CD4-positive, alpha-beta memory T cell (primary cell): ENCODE measurements at regions not wholly inside any gene's neighbourhood (a gene's known extent, or its start where the extent isn't known, plus 50 kb on each side); places are given as distances from the start of the nearest gene placed in this dataset.

Experiments used
- CTCF ChIA-PET: fragments of 350-600 bp; sonication (Branson Sonifier 250); formaldehyde crosslinking; loops from one replicate; lab custom pipeline; 2021; ENCODE audit warnings: inconsistent platforms; ENCODE audit not compliant: partially characterized antibody; lab: Charles Lee
- POLR2A ChIA-PET: fragments of 350-600 bp; sonication (Branson Sonifier 250); formaldehyde crosslinking; loops from one replicate; lab custom pipeline; 2021; ENCODE audit not compliant: partially characterized antibody; lab: Charles Lee
- DNase-seq, 5 donors: peaks; one replicate each; pipeline versions ENCODE4 v3.0.0 to v3.0.0-alpha.2; 2020 to 2022; ENCODE audit warnings: mixed read lengths in 1 of 5
- H3K27ac ChIP-seq: one replicate; pipeline ENCODE4 v1.7.0; 2013; ENCODE audit warnings: low read depth, low read length
- H3K27me3 ChIP-seq: 2 replicates; pipeline ENCODE4 v1.7.0; 2013; ENCODE audit warnings: mild to moderate bottlenecking, low read length, moderate library complexity; ENCODE audit not compliant: insufficient read depth
- H3K36me3 ChIP-seq: 2 replicates; pipeline ENCODE4 v1.7.0; 2013; ENCODE audit warnings: mild to moderate bottlenecking, low read length, moderate library complexity; ENCODE audit not compliant: insufficient read depth
- H3K4me1 ChIP-seq: 2 replicates; pipeline ENCODE4 v1.7.0; 2013; ENCODE audit warnings: mild to moderate bottlenecking, low read length, moderate library complexity; ENCODE audit not compliant: insufficient read depth
- H3K4me3 ChIP-seq, 2 donors: one replicate each; pipeline ENCODE4 v1.7.0; 2013; ENCODE audit warnings: low read length in 2 of 2, mild to moderate bottlenecking in 1 of 2
- H3K9me3 ChIP-seq, 2 donors: one replicate each; pipeline ENCODE4 v1.7.0; 2013; ENCODE audit warnings: low read length in 2 of 2, control low read depth in 1 of 2; ENCODE audit not compliant: control insufficient read depth in 1 of 2
- H3K27ac Mint-ChIP-seq, 7 donors: one replicate each; pipeline ENCODE4 v1.8.0; 2020 to 2021; ENCODE audit warnings: mixed read lengths in 7 of 7, mild to moderate bottlenecking in 6 of 7, inconsistent platforms in 3 of 7, moderate library complexity in 3 of 7
- H3K27me3 Mint-ChIP-seq, 2 donors: one replicate each; pipeline ENCODE4 v1.8.0; 2020 to 2021; ENCODE audit warnings: mixed read lengths in 2 of 2
- H3K36me3 Mint-ChIP-seq, 2 donors: one replicate each; pipeline ENCODE4 v1.8.0; 2020 to 2021; ENCODE audit warnings: mixed read lengths in 2 of 2, inconsistent platforms in 1 of 2, mild to moderate bottlenecking in 1 of 2
- H3K4me1 Mint-ChIP-seq, 4 donors: one replicate each; pipeline ENCODE4 v1.8.0; 2020 to 2021; ENCODE audit warnings: mixed read lengths in 4 of 4, mild to moderate bottlenecking in 1 of 4
- H3K4me3 Mint-ChIP-seq, 8 donors: one replicate each; pipeline ENCODE4 v1.8.0; 2020 to 2021; ENCODE audit warnings: mixed read lengths in 8 of 8, mild to moderate bottlenecking in 7 of 8, moderate library complexity in 6 of 8, inconsistent platforms in 3 of 8
- H3K9me3 Mint-ChIP-seq, 8 donors: one replicate each; pipeline ENCODE4 v1.8.0; 2020 to 2021; ENCODE audit warnings: mixed read lengths in 8 of 8, mild to moderate bottlenecking in 5 of 8, inconsistent platforms in 3 of 8, moderate library complexity in 1 of 8
- intact Hi-C: fragments of 100-400 bp; cut with micrococcal nuclease; formaldehyde crosslinking; loops from one replicate; pipeline ENCODE4 v1.15.1; 2023

DNA sequence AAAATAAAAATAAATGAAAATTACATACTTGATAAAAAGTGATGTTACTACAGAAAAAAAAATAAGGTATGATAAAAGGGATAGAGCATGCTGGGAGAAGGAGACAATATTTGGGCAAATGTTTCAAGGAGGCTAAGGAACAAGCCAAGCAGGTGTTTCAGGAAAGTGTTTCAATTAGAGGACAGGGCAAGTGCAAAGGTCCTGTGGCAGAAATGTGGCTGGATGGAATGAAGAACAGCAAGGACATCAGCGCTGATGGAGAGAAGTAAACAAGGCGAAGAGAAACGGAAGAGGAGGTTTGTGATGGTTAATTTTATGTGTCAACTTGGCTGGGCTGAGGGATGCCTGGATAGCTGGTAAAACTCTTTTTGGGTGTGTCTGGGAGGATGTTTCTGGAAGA, 331.2 kb upstream of the C16orf82 start:
- H3K4me3 Mint-ChIP-seq, result no peak overlapping the region
- intact Hi-C loops, result no loop called here
- H3K4me1 ChIP-seq, result no peaks in the 10 kb centered on the region
- H3K27ac Mint-ChIP-seq, result no peak overlapping the region
- H3K27me3 Mint-ChIP-seq, result peaks cover 4 to 6% of the 10 kb centered on the region in 2 donors
- no peaks in the 10 kb centered on the region for H3K4me1 Mint-ChIP-seq
- H3K27ac ChIP-seq, result no peak overlapping the region
- POLR2A ChIA-PET, result no interaction called here
- CTCF ChIA-PET, result interaction anchor here (1.4 kb wide), 1 partner anchor 36 kb away, joined by 4 read pairs; no protein-coding TSS in a partner anchor
- H3K9me3 ChIP-seq, result no peaks in the 10 kb centered on the region
- H3K36me3 Mint-ChIP-seq, result no peaks in the 10 kb centered on the region
- no peaks in the 10 kb centered on the region for H3K36me3 ChIP-seq
- H3K9me3 Mint-ChIP-seq, result no peaks in the 10 kb centered on the region
- no peak overlapping the region for H3K4me3 ChIP-seq
- DNase-seq, result no peak
- H3K27me3 ChIP-seq, result no peaks in the 10 kb centered on the region

DNA sequence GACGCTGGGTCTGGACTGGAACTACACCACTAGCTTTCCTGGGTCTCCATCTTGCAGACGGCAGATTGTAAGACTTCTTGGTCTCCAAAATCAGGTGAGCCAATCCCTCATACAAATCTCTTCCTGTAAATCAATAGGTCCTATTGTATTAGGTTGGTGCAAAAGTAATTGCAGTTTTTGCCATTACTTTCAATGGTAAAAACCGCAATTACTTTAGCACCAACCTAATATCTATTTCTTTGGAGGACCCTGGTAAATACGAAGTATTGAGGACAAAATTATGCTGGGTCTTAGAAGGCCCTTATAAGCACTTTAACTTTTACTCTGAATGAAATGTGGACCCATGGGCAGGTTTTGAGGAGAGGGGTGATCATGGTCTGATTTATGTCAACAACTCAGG, 330.6 kb upstream of the C16orf82 start:
- no peak overlapping the region for H3K4me3 Mint-ChIP-seq
- no peak for DNase-seq
- intact Hi-C loops, result no loop called here
- CTCF ChIA-PET, result interaction anchor here (1.4 kb wide), 1 partner anchor 36 kb away, joined by 4 read pairs; no protein-coding TSS in a partner anchor
- no peaks in the 10 kb centered on the region for H3K9me3 ChIP-seq
- no peaks in the 10 kb centered on the region for H3K36me3 ChIP-seq
- H3K36me3 Mint-ChIP-seq, result no peaks in the 10 kb centered on the region
- peak overlapping the region in 1 of 7 donors; percentile 48 for H3K27ac Mint-ChIP-seq
- no peaks in the 10 kb centered on the region for H3K9me3 Mint-ChIP-seq
- no peaks in the 10 kb centered on the region for H3K4me1 Mint-ChIP-seq
- no peaks in the 10 kb centered on the region for H3K4me1 ChIP-seq
- H3K4me3 ChIP-seq, result no peak overlapping the region
- H3K27me3 Mint-ChIP-seq, result peaks cover 4 to 6% of the 10 kb centered on the region in 2 donors
- POLR2A ChIA-PET, result no interaction called here
- no peak overlapping the region for H3K27ac ChIP-seq
- no peaks in the 10 kb centered on the region for H3K27me3 ChIP-seq

DNA sequence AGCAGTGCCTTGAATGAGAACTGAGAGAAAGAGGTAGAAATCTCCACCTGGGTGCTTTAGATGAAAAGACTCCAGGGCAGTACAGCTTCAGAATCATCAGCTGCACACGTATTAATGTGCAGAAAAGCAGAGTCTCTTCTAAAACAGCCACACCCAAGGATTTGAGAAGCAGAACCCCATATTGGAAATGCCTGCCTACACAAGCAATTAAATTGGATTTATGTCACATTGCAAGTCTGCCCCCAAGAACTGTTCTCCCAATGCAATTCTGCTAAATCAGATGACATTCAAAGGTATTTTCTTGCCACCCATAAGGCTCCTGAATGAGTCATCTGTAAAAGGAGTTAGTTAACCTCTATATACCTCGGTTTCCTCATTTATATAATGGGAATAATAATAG, 326.0 kb upstream of the C16orf82 start:
- Mint-ChIP-seq H3K9me3 (no peaks in the 10 kb centered on the region), H3K27ac (no peak overlapping the region), H3K4me1 (no peaks in the 10 kb centered on the region), H3K27me3 (peaks cover 10 to 11% of the 10 kb centered on the region in 2 donors), H3K4me3 (no peak overlapping the region), H3K36me3 (no peaks in the 10 kb centered on the region)
- intact Hi-C loops, result no loop called here
- Histone ChIP-seq H3K27me3 (no peaks in the 10 kb centered on the region), H3K9me3 (no peaks in the 10 kb centered on the region), H3K36me3 (no peaks in the 10 kb centered on the region), H3K4me1 (no peaks in the 10 kb centered on the region), H3K27ac (no peak overlapping the region), H3K4me3 (no peak overlapping the region)
- CTCF ChIA-PET, result no interaction called here
- DNase-seq, result no peak
- POLR2A ChIA-PET, result no interaction called here

DNA sequence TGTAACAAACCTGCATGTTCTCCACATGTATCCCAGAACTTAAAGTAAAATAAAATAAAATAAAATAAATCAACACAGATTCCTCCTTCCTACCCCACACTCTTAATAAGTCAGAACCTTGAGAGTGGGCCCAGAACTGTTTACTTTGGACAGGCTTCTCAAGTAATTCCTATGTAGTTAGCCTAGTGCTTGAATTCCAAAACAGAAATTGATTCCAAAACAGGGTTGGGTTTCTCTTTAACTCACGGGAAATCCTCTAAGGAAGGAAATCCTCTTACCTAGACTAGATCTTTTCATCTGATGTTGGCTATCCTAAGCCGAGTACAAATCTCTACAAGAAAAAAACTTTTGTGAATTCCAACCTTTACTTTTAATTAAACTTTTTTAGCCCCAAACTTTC, 324.7 kb upstream of the C16orf82 start:
- no peaks in the 10 kb centered on the region for H3K4me1 ChIP-seq
- no peak overlapping the region for H3K27ac Mint-ChIP-seq
- peaks cover 6 to 11% of the 10 kb centered on the region in 2 donors for H3K27me3 Mint-ChIP-seq
- no peaks in the 10 kb centered on the region for H3K27me3 ChIP-seq
- H3K36me3 ChIP-seq, result no peaks in the 10 kb centered on the region
- H3K9me3 Mint-ChIP-seq, result no peaks in the 10 kb centered on the region
- intact Hi-C loops, result no loop called here
- no peaks in the 10 kb centered on the region for H3K36me3 Mint-ChIP-seq
- H3K27ac ChIP-seq, result no peak overlapping the region
- H3K4me3 Mint-ChIP-seq, result no peak overlapping the region
- ChIA-PET POLR2A (no interaction called here), CTCF (no interaction called here)
- H3K4me3 ChIP-seq, result no peak overlapping the region
- DNase-seq, result no peak
- H3K9me3 ChIP-seq, result no peaks in the 10 kb centered on the region
- H3K4me1 Mint-ChIP-seq, result no peaks in the 10 kb centered on the region

DNA sequence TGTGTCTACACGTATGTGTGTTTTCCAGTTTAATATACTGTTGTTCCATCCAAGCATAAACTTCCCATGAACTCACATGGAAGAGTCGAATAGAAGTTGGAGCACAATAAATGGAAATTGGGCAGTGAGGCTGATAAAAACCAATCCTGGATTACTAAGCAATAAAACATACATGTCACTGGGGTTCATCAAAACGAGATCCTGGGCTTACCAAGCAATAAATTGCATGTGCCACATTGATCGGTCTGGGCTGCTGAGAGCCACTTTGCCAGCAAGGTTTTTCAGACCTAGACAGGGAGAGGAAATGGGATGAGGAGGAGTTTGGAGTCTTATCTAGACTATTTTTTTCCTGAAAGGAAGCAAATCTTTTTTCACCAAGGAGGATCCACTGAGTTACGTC, 322.3 kb upstream of the C16orf82 start:
- POLR2A ChIA-PET, result no interaction called here
- no peaks in the 10 kb centered on the region for H3K9me3 Mint-ChIP-seq
- H3K27me3 Mint-ChIP-seq, result peaks cover 7 to 13% of the 10 kb centered on the region in 2 donors
- DNase-seq, result no peak
- H3K4me3 Mint-ChIP-seq, result no peak overlapping the region
- H3K27ac ChIP-seq, result no peak overlapping the region
- intact Hi-C loops, result no loop called here
- no peaks in the 10 kb centered on the region for H3K36me3 ChIP-seq
- H3K27me3 ChIP-seq, result no peaks in the 10 kb centered on the region
- H3K36me3 Mint-ChIP-seq, result no peaks in the 10 kb centered on the region
- no peak overlapping the region for H3K27ac Mint-ChIP-seq
- H3K4me1 ChIP-seq, result no peaks in the 10 kb centered on the region
- no peaks in the 10 kb centered on the region for H3K4me1 Mint-ChIP-seq
- CTCF ChIA-PET, result no interaction called here
- no peaks in the 10 kb centered on the region for H3K9me3 ChIP-seq
- H3K4me3 ChIP-seq, result no peak overlapping the region

DNA sequence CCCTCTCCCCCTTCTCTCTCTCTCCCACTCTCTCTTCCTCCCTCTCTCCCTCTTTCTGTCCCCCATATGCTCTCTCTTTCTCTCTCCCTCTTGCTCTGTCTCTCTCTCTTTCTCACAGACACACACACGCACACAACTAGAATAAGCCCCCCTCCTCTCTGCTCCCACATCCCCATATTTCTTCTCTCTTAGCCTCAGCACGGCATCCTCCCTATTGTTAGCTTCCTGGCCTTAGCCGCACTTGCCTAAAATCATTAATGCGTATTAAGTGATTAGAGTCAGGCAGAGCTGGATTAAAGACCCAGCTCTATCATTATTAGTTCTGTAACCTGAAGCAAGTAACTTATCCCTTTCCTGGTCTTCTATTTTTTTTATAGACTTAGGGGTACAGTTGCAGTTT, 319.0 kb upstream of the C16orf82 start:
- POLR2A ChIA-PET, result no interaction called here

DNA sequence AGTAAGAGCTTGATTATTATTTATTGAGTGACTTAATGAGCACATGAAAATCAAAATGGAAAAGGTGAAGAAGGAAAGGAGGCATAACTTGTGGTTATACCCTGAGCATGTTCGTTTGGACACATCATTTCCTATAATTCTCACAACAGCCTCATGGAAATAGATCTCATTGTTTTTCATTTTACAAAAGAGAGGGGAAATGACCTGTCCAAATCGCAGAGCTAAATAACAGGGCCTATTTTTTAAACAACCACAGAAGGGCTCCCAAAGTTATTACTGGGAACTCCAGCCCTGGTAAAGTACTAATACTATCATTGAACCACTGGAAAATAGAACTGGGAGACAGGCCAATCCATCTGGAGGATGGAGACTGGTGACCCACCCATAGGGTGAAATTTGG, 317.7 kb upstream of the C16orf82 start:
- no peak overlapping the region for H3K4me3 ChIP-seq
- H3K27ac Mint-ChIP-seq, result no peak overlapping the region
- no peaks in the 10 kb centered on the region for H3K4me1 Mint-ChIP-seq
- intact Hi-C loops, result no loop called here
- CTCF ChIA-PET, result no interaction called here
- no peaks in the 10 kb centered on the region for H3K36me3 ChIP-seq
- H3K9me3 ChIP-seq, result no peaks in the 10 kb centered on the region
- H3K9me3 Mint-ChIP-seq, result no peaks in the 10 kb centered on the region
- H3K4me1 ChIP-seq, result no peaks in the 10 kb centered on the region
- H3K27me3 Mint-ChIP-seq, result peaks cover 6 to 30% of the 10 kb centered on the region in 2 donors
- H3K27ac ChIP-seq, result no peak overlapping the region
- H3K27me3 ChIP-seq, result no peaks in the 10 kb centered on the region
- no peaks in the 10 kb centered on the region for H3K36me3 Mint-ChIP-seq
- H3K4me3 Mint-ChIP-seq, result no peak overlapping the region
- POLR2A ChIA-PET, result no interaction called here
- no peak for DNase-seq

More for the DNA sequence above, 319.0 kb upstream of the C16orf82 start:
- Histone ChIP-seq H3K9me3 (no peaks in the 10 kb centered on the region), H3K27ac (no peak overlapping the region), H3K27me3 (no peaks in the 10 kb centered on the region), H3K4me1 (no peaks in the 10 kb centered on the region), H3K36me3 (no peaks in the 10 kb centered on the region), H3K4me3 (no peak overlapping the region)
- Mint-ChIP-seq H3K36me3 (no peaks in the 10 kb centered on the region), H3K27ac (no peak overlapping the region), H3K27me3 (peaks cover 8 to 25% of the 10 kb centered on the region in 2 donors), H3K4me1 (no peaks in the 10 kb centered on the region), H3K4me3 (no peak overlapping the region), H3K9me3 (no peaks in the 10 kb centered on the region)
- no peak for DNase-seq
- CTCF ChIA-PET, result no interaction called here
- intact Hi-C loops, result no loop called here

DNA sequence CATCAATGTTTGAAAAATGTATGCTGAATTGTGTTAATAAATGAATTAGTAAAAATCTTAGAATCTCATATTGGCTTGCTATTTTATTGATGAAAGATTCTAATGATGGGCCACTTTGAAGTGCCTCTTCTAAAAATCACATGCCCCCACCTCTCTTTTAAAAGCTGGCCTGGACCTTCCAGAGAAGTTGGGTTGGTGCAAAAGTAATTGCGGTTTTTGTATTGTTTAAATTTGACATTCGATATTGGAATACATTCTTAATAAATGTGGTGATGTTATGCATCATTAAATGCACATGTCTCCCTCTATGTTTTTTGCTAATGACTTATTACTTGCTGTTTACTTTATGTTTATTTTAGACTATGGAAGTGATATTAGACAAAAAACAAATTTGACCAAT, 314.6 kb upstream of the C16orf82 start:
- no peaks in the 10 kb centered on the region for H3K4me1 Mint-ChIP-seq
- no peak overlapping the region for H3K4me3 Mint-ChIP-seq
- H3K27ac Mint-ChIP-seq, result no peak overlapping the region
- H3K36me3 ChIP-seq, result no peaks in the 10 kb centered on the region
- peaks cover 9 to 25% of the 10 kb centered on the region in 2 donors for H3K27me3 Mint-ChIP-seq
- H3K27me3 ChIP-seq, result no peaks in the 10 kb centered on the region
- no peaks in the 10 kb centered on the region for H3K9me3 ChIP-seq
- DNase-seq, result no peak
- ChIA-PET POLR2A (no interaction called here), CTCF (no interaction called here)
- H3K9me3 Mint-ChIP-seq, result peaks cover 0 to 5% (median 0%) of the 10 kb centered on the region in 8 donors
- H3K4me3 ChIP-seq, result no peak overlapping the region
- no peaks in the 10 kb centered on the region for H3K36me3 Mint-ChIP-seq
- intact Hi-C loops, result no loop called here
- no peak overlapping the region for H3K27ac ChIP-seq
- no peaks in the 10 kb centered on the region for H3K4me1 ChIP-seq
